Natural killer cell (primary cell): ENCODE measurements at regions not wholly inside any gene's neighbourhood (a gene's known extent, or its start where the extent isn't known, plus 50 kb on each side); places are given as distances from the start of the nearest gene placed in this dataset.

ENCODE experiments used
- ATAC-seq, 3 donors: fragments of 150-1000 bp in 2 of 3; fragments of 200-7000 bp in 1 of 3; cut with Tn5 transposase; 1 replicate in 1 of 3; 2 replicates in 2 of 3; pipeline ENCODE4 v1.10.0; 2021; ENCODE audit warnings: mild to moderate bottlenecking in 2 of 3, moderate library complexity in 2 of 3
- DNase-seq, 2 donors: peaks; one replicate each; pipeline versions ENCODE4 v3.0.0 to v3.0.0-alpha.2; 2013 to 2021; ENCODE audit warnings: mixed read lengths in 1 of 2
- H3K27ac ChIP-seq: one replicate; pipeline ENCODE4 v1.5.1; 2013; ENCODE audit warnings: mild to moderate bottlenecking, low read length
- H3K27me3 ChIP-seq: one replicate; pipeline ENCODE4 v1.6.1; 2013; ENCODE audit warnings: low read length; ENCODE audit not compliant: control insufficient read depth, insufficient read depth
- H3K36me3 ChIP-seq: one replicate; pipeline ENCODE4 v1.6.1; 2013; ENCODE audit warnings: low read length; ENCODE audit not compliant: control insufficient read depth, insufficient read depth
- H3K4me1 ChIP-seq: one replicate; pipeline ENCODE4 v1.6.1; 2013; ENCODE audit warnings: low read length; ENCODE audit not compliant: control insufficient read depth, insufficient read depth
- H3K4me3 ChIP-seq: one replicate; pipeline ENCODE4 v1.5.1; 2013; ENCODE audit warnings: low read length
- H3K9me3 ChIP-seq: one replicate; pipeline ENCODE4 v1.6.1; 2013; ENCODE audit warnings: low read length; ENCODE audit not compliant: control insufficient read depth, insufficient read depth
- H3K27ac Mint-ChIP-seq, 2 donors: one replicate each; pipeline ENCODE4 v1.8.0; 2022; ENCODE audit warnings: mild to moderate bottlenecking in 2 of 2, mixed read lengths in 2 of 2, moderate library complexity in 1 of 2
- H3K27me3 Mint-ChIP-seq, 2 donors: one replicate each; pipeline ENCODE4 v1.8.0; 2022; ENCODE audit warnings: low read depth in 2 of 2, mixed read lengths in 2 of 2
- H3K36me3 Mint-ChIP-seq: one replicate; pipeline ENCODE4 v1.8.0; 2022; ENCODE audit warnings: mixed read lengths
- H3K4me1 Mint-ChIP-seq, 2 donors: one replicate each; pipeline ENCODE4 v1.8.0; 2022; ENCODE audit warnings: mixed read lengths in 2 of 2
- H3K4me3 Mint-ChIP-seq: one replicate; pipeline ENCODE4 v1.8.0; 2022; ENCODE audit warnings: mild to moderate bottlenecking, moderate library complexity, mixed read lengths
- H3K9me3 Mint-ChIP-seq, 2 donors: one replicate each; pipeline ENCODE4 v1.8.0; 2022; ENCODE audit warnings: mixed read lengths in 2 of 2
- WGBS: methylation state at CpG from one replicate; pipeline ENCODE4 v1.1.7; 2013; ENCODE audit warnings: missing lambda C conversion rate; ENCODE audit not compliant: insufficient coverage; 5-methylcytosine and 5-hydroxymethylcytosine counted together
- intact Hi-C: fragments of 100-400 bp; cut with micrococcal nuclease; formaldehyde crosslinking; loops from one replicate; pipeline ENCODE4 v1.14.2; 2022
- TF ChIP-seq, protein P1 (sequence below): fragments of 200-600 bp; IDR thresholded peaks from one replicate; pipeline ENCODE4 v1.8.0; 2022; ENCODE audit warnings: antibody characterized with exemption

DNA sequence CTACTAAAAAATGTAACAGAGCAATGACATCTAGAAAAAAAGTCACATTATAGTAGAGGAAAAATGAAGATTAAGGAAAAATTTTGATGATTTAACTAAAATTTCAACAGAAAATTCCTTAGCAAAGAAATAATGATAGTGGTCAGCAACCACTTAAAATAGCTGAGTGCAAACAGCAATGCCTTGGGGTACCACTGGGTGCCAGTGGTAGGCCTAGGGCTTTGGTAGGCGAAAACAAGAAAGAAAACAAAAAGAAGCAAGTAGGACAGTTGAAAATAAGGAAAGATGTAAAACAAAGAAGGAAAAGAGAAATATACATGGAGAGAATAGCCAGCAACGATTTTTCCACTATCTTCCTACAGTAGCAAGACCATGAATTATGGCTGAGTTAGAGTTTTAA, 313.5 kb upstream of the IRS4 start:
- no peaks in the 10 kb centered on the region for H3K36me3 ChIP-seq
- no peak for DNase-seq
- ATAC-seq: no peak
- H3K4me3 ChIP-seq: no peak overlapping the region
- TF ChIP-seq, protein P1, sequence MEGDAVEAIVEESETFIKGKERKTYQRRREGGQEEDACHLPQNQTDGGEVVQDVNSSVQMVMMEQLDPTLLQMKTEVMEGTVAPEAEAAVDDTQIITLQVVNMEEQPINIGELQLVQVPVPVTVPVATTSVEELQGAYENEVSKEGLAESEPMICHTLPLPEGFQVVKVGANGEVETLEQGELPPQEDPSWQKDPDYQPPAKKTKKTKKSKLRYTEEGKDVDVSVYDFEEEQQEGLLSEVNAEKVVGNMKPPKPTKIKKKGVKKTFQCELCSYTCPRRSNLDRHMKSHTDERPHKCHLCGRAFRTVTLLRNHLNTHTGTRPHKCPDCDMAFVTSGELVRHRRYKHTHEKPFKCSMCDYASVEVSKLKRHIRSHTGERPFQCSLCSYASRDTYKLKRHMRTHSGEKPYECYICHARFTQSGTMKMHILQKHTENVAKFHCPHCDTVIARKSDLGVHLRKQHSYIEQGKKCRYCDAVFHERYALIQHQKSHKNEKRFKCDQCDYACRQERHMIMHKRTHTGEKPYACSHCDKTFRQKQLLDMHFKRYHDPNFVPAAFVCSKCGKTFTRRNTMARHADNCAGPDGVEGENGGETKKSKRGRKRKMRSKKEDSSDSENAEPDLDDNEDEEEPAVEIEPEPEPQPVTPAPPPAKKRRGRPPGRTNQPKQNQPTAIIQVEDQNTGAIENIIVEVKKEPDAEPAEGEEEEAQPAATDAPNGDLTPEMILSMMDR: no peak
- Mint-ChIP-seq H3K4me3 (no peak overlapping the region), H3K27me3 (no peaks in the 10 kb centered on the region), H3K27ac (no peak overlapping the region), H3K36me3 (no peaks in the 10 kb centered on the region), H3K9me3 (peaks cover 2 to 8% of the 10 kb centered on the region in 2 donors), H3K4me1 (no peaks in the 10 kb centered on the region)
- H3K4me1 ChIP-seq: no peaks in the 10 kb centered on the region
- intact Hi-C loops: no loop called here
- 64% methylated on average over 1 of the region's 2 CpGs for whole genome bisulfite sequencing
- H3K9me3 ChIP-seq: no peaks in the 10 kb centered on the region
- no peaks in the 10 kb centered on the region for H3K27me3 ChIP-seq
- H3K27ac ChIP-seq: no peak overlapping the region

DNA sequence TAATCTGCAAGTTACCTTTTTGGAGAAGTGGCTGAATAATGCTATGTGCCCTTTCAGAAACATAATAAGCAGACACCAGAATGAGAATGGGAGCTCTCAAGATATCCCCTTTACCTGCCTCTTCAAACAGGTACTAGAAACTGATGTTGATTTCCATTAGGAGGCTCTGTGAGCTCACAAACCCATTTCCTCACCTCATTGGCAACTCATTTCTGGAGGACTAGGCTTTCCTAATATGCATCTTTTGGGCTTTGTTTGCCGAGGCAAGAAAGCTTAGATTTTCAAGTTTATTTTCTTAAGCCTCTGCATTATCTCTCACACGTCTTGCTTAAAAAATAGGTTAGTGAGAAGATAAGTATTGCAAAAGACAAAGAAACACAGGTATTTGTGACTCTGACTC, 313.1 kb upstream of the IRS4 start:
- H3K27me3 ChIP-seq: no peaks in the 10 kb centered on the region
- H3K27ac ChIP-seq: no peak overlapping the region
- DNase-seq: no peak
- Mint-ChIP-seq H3K36me3 (no peaks in the 10 kb centered on the region), H3K4me3 (no peak overlapping the region), H3K27me3 (no peaks in the 10 kb centered on the region), H3K9me3 (peaks cover 2 to 8% of the 10 kb centered on the region in 2 donors), H3K27ac (no peak overlapping the region), H3K4me1 (no peaks in the 10 kb centered on the region)
- intact Hi-C loops: no loop called here
- H3K4me1 ChIP-seq: no peaks in the 10 kb centered on the region
- whole genome bisulfite sequencing: no CpG with 5 or more reads among the region's 2 CpGs
- no peak for ATAC-seq
- no peak overlapping the region for H3K4me3 ChIP-seq
- no peaks in the 10 kb centered on the region for H3K36me3 ChIP-seq
- no peaks in the 10 kb centered on the region for H3K9me3 ChIP-seq
- TF ChIP-seq, protein P1: no peak

DNA sequence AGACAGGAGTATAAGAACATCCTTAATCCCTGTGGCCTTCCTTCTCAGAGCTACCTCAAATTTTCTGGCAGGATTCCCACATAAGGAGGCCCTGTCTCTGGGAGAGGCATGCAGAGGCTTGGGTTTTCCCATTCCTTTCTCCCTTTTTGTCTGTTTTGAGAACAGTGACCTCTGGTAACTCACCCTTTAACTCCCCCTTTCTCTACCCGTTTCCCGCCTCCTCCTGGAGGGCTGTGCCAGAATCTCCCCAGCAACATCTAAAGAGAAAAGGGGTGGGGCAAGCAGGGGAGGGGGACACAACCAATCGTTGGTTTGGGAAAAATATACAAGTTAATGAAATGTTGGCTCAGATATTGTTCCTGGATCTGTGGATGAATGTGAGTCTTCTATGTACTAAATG, 303.7 kb upstream of the IRS4 start:
- ATAC-seq (no peak), DNase-seq (no peak)
- Histone ChIP-seq H3K9me3 (no peaks in the 10 kb centered on the region), H3K36me3 (no peaks in the 10 kb centered on the region), H3K27ac (no peak overlapping the region), H3K4me1 (no peaks in the 10 kb centered on the region), H3K4me3 (no peak overlapping the region), H3K27me3 (no peaks in the 10 kb centered on the region)
- intact Hi-C loops: no loop called here
- Mint-ChIP-seq H3K27me3 (no peaks in the 10 kb centered on the region), H3K4me3 (no peak overlapping the region), H3K9me3 (peaks cover 4 to 7% of the 10 kb centered on the region in 2 donors), H3K27ac (no peak overlapping the region), H3K36me3 (no peaks in the 10 kb centered on the region), H3K4me1 (no peaks in the 10 kb centered on the region)
- 20% methylated on average over 1 of the region's 3 CpGs for WGBS
- TF ChIP-seq, protein P1: no peak

DNA sequence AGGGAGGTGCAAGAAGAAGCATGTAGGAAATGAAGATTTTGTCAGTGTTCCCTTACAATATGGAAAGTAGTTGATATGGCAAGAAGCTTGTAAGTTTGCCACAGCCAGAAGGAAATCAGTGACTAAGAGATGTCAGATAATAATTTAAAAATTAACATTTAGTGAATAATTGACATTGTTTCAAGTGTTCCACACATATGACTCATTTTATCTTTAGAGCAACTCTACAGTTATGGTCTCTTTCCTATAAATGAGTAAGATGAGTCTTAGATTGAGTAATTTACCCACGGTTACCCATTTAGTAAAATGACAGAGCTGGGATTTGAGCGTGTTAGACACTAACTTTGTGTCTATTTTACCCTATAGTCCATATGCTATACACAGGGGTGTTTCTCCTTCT, 300.3 kb upstream of the IRS4 start:
- Mint-ChIP-seq H3K36me3 (no peaks in the 10 kb centered on the region), H3K4me1 (no peaks in the 10 kb centered on the region), H3K27ac (no peak overlapping the region), H3K27me3 (no peaks in the 10 kb centered on the region), H3K4me3 (no peak overlapping the region), H3K9me3 (peaks cover 7 to 10% of the 10 kb centered on the region in 2 donors)
- ATAC-seq: no peak
- no peak overlapping the region for H3K4me3 ChIP-seq
- peaks cover 6% of the 10 kb centered on the region for H3K9me3 ChIP-seq
- no CpG with 5 or more reads among the region's 2 CpGs for WGBS
- intact Hi-C loops: no loop called here
- no peaks in the 10 kb centered on the region for H3K36me3 ChIP-seq
- no peaks in the 10 kb centered on the region for H3K4me1 ChIP-seq
- H3K27ac ChIP-seq: no peak overlapping the region
- TF ChIP-seq, protein P1: no peak
- H3K27me3 ChIP-seq: no peaks in the 10 kb centered on the region
- DNase-seq: no peak
